GM23248 (cell line): ENCODE measurements at regions not wholly inside any gene's neighbourhood (a gene's known extent, or its start where the extent isn't known, plus 50 kb on each side); places are given as distances from the start of the nearest gene placed in this dataset.
A peak's percentile ranks its signal among the peaks of the same experiment; 100 is the strongest.

Experiments used
- DNase-seq: peaks from one replicate; pipeline ENCODE4 v3.0.0-alpha.2; 2015
- H2AFZ ChIP-seq: fragments of 200-600 bp; sonication (generic); 2 replicates; pipeline ENCODE4 v1.6.1; 2016; ENCODE audit warnings: antibody characterized with exemption
- H3F3A ChIP-seq: fragments of 200-600 bp; sonication (generic); 2 replicates; pipeline ENCODE4 v1.6.1; 2016; ENCODE audit warnings: mild to moderate bottlenecking, antibody characterized with exemption, mixed run types; ENCODE audit not compliant: insufficient read depth
- H3K27ac ChIP-seq: fragments of 200-600 bp; sonication (generic); 2 replicates; pipeline ENCODE4 v1.5.1; 2016; ENCODE audit warnings: mild to moderate bottlenecking
- H3K27me3 ChIP-seq: fragments of 200-600 bp; sonication (generic); replicated peaks from 2 replicates; pipeline ENCODE4 v1.6.1; 2016; ENCODE audit warnings: mild to moderate bottlenecking; ENCODE audit not compliant: insufficient read depth
- H3K36me3 ChIP-seq: fragments of 200-600 bp; sonication (generic); 2 replicates; pipeline ENCODE4 v1.6.1; 2016; ENCODE audit warnings: low read depth, mild to moderate bottlenecking
- H3K4me1 ChIP-seq: fragments of 200-600 bp; sonication (generic); 2 replicates; pipeline ENCODE4 v1.6.1; 2016; ENCODE audit warnings: mild to moderate bottlenecking; ENCODE audit not compliant: insufficient read depth
- H3K4me2 ChIP-seq: fragments of 200-600 bp; sonication (generic); one replicate; pipeline ENCODE4 v1.6.1; 2016; ENCODE audit warnings: mild to moderate bottlenecking; ENCODE audit not compliant: unreplicated experiment
- H3K4me3 ChIP-seq: fragments of 200-600 bp; sonication (generic); 2 replicates; pipeline ENCODE4 v1.5.1; 2016; ENCODE audit warnings: mild to moderate bottlenecking
- H3K79me2 ChIP-seq: fragments of 200-600 bp; sonication (generic); 2 replicates; pipeline ENCODE4 v1.6.1; 2016; ENCODE audit warnings: mild to moderate bottlenecking; ENCODE audit not compliant: insufficient read depth
- H3K9ac ChIP-seq: fragments of 200-600 bp; sonication (generic); 2 replicates; pipeline ENCODE4 v1.6.1; 2016; ENCODE audit warnings: mild to moderate bottlenecking
- H3K9me2 ChIP-seq: fragments of 200-600 bp; sonication (generic); 2 replicates; pipeline ENCODE4 v1.6.1; 2016; ENCODE audit warnings: mixed run types, mild to moderate bottlenecking, moderate library complexity; ENCODE audit not compliant: insufficient read depth
- H3K9me3 ChIP-seq: fragments of 200-600 bp; sonication (generic); one replicate; pipeline ENCODE4 v1.6.1; 2017; ENCODE audit warnings: low read depth
- H4K20me1 ChIP-seq: fragments of 200-600 bp; sonication (generic); 2 replicates; pipeline ENCODE4 v1.6.0; 2016; ENCODE audit not compliant: insufficient read depth
- EZH2 ChIP-seq: fragments of 200-600 bp; sonication (generic); IDR thresholded peaks from 2 replicates; pipeline ENCODE4 v1.6.1; 2018; ENCODE audit warnings: antibody characterized with exemption, mild to moderate bottlenecking; ENCODE audit not compliant: insufficient read depth, poor library complexity, severe bottlenecking
- EZH2phosphoT487 ChIP-seq: fragments of 200-600 bp; sonication (generic); IDR thresholded peaks from 2 replicates; pipeline ENCODE4 v1.6.1; 2018; ENCODE audit warnings: antibody characterized with exemption, moderate library complexity, mild to moderate bottlenecking, low read depth; ENCODE audit not compliant: insufficient read depth
- WGBS, 2 experiments: methylation state at CpG; one replicate each; pipeline ENCODE4 v1.1.6; 2015 to 2017; ENCODE audit warnings: low lambda C conversion rate in 2 of 2, low coverage in 1 of 2; ENCODE audit errors: missing lambda C conversion rate in 2 of 2; 5-methylcytosine and 5-hydroxymethylcytosine counted together
- in situ Hi-C: fragments of 300-500 bp; cut with MboI; formaldehyde crosslinking; loops from 2 replicates; pipeline ENCODE4 v1.15.0; 2020

GRCh38 chr3:156610154-156610553 lies 55.2 kb upstream of the SSR3 start:
- Histone ChIP-seq H3K79me2 (no peaks in the 10 kb centered on the region), H3K27ac (no peak overlapping the region), H3K27me3 (no peaks in the 10 kb centered on the region), H3K4me1 (peaks cover 34% of the 10 kb centered on the region), H3K4me3 (no peak overlapping the region), H3K9me2 (no peaks in the 10 kb centered on the region), H3K9ac (no peak overlapping the region), H2AFZ (peak overlapping the region; percentile 48; the same call in 1 of the 2 replicates), H3K9me3 (no peaks in the 10 kb centered on the region), H4K20me1 (no peaks in the 10 kb centered on the region), H3F3A (peaks cover 33% of the 10 kb centered on the region), H3K36me3 (no peaks in the 10 kb centered on the region), H3K4me2 (no peak overlapping the region)
- 98 to 100% methylated on average over 2 of the region's 2 CpGs for WGBS, 2 experiments
- no peak for DNase-seq
- TF ChIP-seq EZH2phosphoT487 (no peak), EZH2 (no peak)
- in situ Hi-C loops = no loop called here

DNA sequence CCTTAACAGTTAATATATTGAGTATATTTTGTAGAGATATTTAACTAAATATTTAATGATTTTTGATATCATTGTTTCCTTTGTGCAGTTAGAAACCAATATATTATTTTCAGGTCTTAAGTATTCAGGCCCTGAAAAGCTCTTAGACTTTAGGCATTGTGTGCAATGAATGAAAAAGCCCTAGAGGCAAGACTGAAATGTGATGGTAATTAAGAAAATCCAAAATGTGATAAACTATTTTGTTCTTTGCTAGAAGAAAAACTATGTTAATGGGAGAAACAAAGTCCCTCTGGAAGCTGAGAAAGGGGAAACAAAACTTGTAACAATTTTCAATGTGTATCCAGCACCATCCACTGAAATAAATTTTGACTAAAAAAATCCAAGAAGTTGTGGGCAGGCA lies 54.6 kb upstream of the SSR3 start:
- TF ChIP-seq EZH2 = no peak
- TF ChIP-seq EZH2phosphoT487 = no peak
- Histone ChIP-seq H3K27me3 (no peaks in the 10 kb centered on the region), H2AFZ (peak overlapping the region; percentile 48; the same call in 1 of the 2 replicates)

GRCh38 chr3:156608601-156609514 lies 53.9 kb upstream of the SSR3 start:
- 0 out of 2 replicates have a peak overlapping the region, but pooled peaks have one; percentile 22 for H2AFZ ChIP-seq
- in situ Hi-C loops = no loop called here
- TF ChIP-seq EZH2 (no peak), EZH2phosphoT487 (no peak)
- H3K4me3 ChIP-seq = no peak overlapping the region
- no peak overlapping the region for H3K4me2 ChIP-seq
- no peaks in the 10 kb centered on the region for H3K9me2 ChIP-seq
- no peaks in the 10 kb centered on the region for H3K27me3 ChIP-seq
- no peak overlapping the region for H3K9ac ChIP-seq
- no peak for DNase-seq
- H3K9me3 ChIP-seq = no peaks in the 10 kb centered on the region
- no peaks in the 10 kb centered on the region for H3K79me2 ChIP-seq
- peaks cover 21% of the 10 kb centered on the region for H3F3A ChIP-seq
- no peaks in the 10 kb centered on the region for H3K36me3 ChIP-seq
- no peaks in the 10 kb centered on the region for H4K20me1 ChIP-seq
- WGBS, 2 experiments = 94 to 95% methylated on average over 9 of the region's 9 CpGs
- peaks cover 25% of the 10 kb centered on the region for H3K4me1 ChIP-seq
- no peak overlapping the region for H3K27ac ChIP-seq

More for the DNA sequence above, 54.6 kb upstream of the SSR3 start:
- Histone ChIP-seq H3K4me3 (no peak overlapping the region), H3K4me1 (peaks cover 32% of the 10 kb centered on the region), H3K9me3 (no peaks in the 10 kb centered on the region), H3K9me2 (no peaks in the 10 kb centered on the region), H4K20me1 (no peaks in the 10 kb centered on the region), H3K27ac (no peak overlapping the region), H3K36me3 (no peaks in the 10 kb centered on the region), H3K79me2 (no peaks in the 10 kb centered on the region), H3K9ac (no peak overlapping the region), H3K4me2 (no peak overlapping the region), H3F3A (peaks cover 27% of the 10 kb centered on the region)
- DNase-seq = no peak
- in situ Hi-C loops = no loop called here

- H3K9me2 ChIP-seq = no peaks in the 10 kb centered on the region
- H3K27ac ChIP-seq = peak overlapping the region; percentile 97
- peak overlapping the region; percentile 70 for H3K4me3 ChIP-seq
- DNase-seq = peak; percentile 28
- H3F3A ChIP-seq = peaks cover 16% of the 10 kb centered on the region
- peak overlapping the region; percentile 88 for H3K9ac ChIP-seq
- no peaks in the 10 kb centered on the region for H3K79me2 ChIP-seq
- peaks cover 22% of the 10 kb centered on the region for H3K4me1 ChIP-seq
- 88 to 93% methylated on average over 4 of the region's 4 CpGs for WGBS, 2 experiments
- TF ChIP-seq EZH2phosphoT487 (no peak), EZH2 (no peak)
- H3K9me3 ChIP-seq = no peaks in the 10 kb centered on the region
- peak overlapping the region; percentile 98 for H2AFZ ChIP-seq
- H3K27me3 ChIP-seq = no peaks in the 10 kb centered on the region
- no peaks in the 10 kb centered on the region for H4K20me1 ChIP-seq
- in situ Hi-C loops = no loop called here
- H3K36me3 ChIP-seq = no peaks in the 10 kb centered on the region
- H3K4me2 ChIP-seq = peak overlapping the region; percentile 90
These were observed 51.8 kb upstream of the SSR3 start for GRCh38 chr3:156606729-156607128.
